Glomerular endothelial cell (primary cell): ENCODE measurements at regions not wholly inside any gene's neighbourhood (a gene's known extent, or its start where the extent isn't known, plus 50 kb on each side); places are given as distances from the start of the nearest gene placed in this dataset.

ENCODE experiments used
- DNase-seq: peaks from one replicate; pipeline ENCODE4 v3.0.0-alpha.2; 2011; ENCODE audit warnings: low read depth, low spot score; ENCODE audit errors: extremely low read depth

DNA sequence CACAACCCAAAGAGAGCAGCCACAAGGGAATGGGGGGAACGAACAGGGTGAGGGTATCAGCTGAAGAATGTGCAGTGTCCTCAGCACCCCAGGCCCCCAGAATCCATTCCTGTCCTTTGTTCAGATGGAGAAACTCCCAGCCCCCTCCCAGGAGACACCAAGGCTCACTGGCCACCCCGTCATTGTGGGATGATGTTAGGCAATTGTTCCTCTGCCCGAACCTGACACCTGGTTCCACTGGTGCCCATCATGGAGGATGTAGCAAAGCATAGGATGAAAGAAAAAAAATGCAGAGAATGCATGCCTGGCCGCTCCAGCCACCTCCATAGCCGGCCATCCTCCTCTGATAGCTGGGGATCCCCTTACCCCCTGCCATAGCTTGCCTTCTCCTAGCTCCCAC, 197.3 kb upstream of the TWIST2 start:
- DNase-seq: no peak

DNA sequence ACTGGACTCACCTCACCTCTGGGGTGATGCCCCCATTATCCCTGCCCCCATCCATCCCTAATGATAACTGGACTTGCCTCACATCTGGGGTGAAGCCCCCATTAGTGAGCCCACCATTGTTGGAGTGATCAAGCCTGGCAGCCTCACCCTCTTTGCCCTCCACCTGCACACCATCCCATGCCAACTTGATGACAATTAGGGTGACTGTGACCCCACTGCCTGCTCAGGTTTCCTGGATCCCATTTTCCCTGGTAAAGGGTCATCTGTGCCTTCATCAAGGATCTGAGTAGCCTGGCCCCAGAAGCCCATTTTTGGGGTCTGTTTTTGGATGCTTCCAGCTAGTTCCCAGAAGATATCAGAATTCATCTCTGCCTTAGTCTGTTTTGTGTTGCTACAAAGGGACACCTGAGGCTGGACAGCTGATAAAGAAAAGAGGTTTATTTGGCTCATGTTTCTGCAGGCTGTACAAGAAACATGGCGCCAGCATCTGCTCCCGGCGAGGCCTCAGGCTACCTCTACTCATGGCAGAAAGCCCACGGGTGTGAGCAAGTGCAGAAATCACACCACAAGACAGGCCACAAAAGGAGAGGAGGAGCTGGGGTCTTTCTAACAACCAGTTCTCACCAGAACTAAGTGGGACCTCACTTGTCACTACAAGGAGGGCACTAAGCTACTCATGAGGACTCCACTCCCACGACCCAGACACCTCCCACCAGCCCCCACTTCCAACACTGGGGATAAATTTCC, 196.4 kb upstream of the TWIST2 start:
- no peak for DNase-seq

DNA sequence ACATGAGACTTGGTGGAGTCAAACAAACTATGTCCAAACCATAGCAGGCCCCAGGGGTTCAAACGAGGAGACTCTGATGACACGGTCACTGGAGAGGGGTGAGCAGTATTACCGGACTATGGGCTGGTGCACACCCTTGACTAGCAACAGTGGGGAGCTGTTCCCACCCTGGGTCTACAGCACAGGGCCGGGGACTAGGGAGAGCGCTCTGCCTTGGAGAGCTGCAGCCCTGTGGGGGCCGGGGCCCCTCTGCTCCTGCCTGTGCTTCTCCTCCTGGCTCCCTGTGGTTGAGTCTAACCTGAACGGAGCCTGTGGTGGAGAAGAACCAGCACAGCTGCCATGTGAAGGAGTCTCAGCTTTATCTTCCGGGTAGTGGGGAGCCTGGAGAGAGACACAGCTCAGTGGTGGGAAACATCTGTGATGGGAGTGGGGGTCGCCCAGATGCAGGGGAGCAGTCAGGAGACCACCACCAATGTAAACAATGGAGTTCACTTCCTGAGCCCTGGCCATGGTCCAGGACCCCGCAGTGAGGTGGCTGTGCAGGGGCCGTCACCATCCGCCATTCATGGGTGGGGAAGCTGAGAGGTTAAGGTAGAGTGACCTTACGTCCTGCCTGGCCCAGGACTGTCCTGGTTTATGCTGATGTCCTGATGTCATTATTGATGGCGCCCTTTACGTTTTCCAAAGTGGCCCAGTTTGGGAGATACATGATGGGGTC, 195.7 kb upstream of the TWIST2 start:
- no peak for DNase-seq

DNA sequence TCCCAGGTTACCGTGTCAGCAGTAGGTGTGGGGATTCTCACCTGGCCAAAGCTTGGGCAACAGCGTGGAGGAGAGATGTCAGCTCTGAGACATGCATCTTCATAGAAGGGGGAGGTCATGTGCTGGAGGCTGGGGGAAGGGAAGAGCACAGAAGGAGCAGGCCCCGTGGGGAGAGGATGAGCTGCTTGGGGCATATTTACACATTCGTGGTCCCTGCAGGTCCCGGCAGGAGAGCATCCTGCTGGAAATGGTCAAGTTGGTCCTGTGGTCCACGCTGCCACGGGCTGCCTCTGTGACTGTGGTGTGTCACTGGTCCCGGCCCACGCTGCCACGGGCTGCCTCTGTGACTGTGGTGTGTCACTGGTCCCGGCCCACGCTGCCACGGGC, 195.1 kb upstream of the TWIST2 start:
- no peak for DNase-seq

DNA sequence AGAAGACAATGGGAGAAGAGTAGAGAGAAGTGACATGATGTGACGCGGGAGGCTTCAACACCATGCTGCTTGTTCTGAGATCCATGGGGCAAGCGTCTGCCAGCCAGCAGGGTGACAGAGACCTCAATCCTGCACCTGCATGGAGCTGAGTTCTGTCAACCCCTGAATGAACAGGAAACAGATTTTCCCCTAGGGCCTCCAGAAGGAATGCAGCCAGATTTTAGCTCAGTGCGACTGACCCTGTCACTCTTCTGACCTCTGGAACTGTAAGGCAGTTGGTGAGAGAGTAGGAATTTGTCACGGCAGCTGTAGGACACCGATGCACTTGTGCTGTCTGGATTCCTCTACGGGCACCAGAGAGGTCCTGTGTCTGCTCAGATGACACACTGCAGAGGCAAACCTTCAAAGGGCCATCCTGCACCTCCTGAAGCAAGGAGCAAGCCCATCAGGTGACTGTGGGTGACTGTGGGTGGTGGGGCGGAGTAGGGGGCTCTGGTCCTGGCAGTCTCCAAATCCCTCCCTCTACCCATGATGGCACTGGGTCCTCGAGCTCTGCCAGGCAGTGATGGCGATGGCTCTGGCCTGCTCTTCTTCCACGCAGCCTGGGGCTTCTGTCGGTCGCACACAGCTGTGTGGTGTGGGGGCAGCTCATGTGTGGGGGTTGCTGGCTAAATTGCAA, 194.3 kb upstream of the TWIST2 start:
- no peak for DNase-seq

DNA sequence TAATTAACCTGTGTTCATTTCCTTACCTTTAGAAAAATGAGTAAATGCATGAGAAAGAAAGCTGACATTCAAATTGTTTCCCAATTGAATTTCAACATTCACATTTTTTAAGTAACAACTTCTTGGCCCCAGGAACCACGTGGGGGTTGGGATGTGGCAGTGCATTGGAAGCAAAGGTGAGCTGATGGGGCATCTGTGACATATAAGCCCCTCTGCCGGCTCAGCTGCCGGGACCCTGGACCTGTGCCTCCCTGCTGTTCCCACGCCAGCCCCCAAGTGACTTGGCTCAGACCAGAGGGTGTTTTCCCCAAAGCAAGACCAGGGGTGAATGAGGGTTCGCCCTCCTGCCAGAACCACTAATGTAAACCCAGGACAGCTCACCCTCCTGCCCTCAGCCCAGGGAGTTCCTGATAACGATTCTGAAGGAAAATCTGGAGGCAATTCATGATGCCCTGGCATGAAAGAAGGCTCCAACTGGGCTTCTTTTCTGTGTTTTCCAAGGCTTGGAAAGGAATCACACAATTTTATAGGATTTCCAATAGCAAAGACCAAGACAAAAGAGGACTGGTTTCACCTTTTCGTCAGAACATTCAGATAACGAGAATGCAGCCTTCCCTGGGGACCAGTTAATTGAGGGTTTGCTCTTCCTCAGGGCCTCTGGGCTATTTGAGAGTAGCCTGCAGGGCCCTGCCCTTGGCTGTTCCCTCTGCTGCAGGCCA, 193.2 kb upstream of the TWIST2 start:
- no peak for DNase-seq

DNA sequence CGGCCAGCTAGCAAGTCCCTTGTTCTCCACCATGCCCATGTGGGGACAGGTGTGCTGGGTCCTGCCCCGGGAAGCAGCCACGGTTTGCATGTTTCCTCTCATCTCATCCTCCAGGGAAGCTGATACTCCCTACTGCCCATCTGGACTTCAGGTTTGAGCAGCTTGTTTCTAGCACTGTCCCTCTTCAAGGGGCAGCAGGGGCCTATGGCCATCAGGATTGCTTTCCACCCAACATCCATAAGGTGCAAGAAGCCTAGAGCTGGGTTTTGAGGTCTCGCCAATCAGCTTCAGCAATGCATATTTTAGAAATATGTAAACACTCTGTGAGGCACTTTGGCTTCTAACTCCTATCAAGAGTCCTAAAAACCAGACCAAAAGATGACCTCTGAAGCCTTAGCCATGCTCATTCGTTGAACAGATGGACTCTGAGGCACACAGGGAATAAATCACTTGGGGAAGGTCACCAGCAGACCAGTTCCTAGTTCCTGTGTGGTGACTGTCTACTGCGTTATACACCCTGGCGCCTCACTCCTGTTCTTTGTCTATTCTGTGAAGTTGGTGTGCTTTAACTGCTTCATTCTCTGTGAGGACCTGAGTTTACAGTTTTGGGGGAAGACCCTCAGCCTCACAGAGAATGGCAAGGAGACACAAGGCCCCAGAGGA, 192.6 kb upstream of the TWIST2 start:
- no peak for DNase-seq

DNA sequence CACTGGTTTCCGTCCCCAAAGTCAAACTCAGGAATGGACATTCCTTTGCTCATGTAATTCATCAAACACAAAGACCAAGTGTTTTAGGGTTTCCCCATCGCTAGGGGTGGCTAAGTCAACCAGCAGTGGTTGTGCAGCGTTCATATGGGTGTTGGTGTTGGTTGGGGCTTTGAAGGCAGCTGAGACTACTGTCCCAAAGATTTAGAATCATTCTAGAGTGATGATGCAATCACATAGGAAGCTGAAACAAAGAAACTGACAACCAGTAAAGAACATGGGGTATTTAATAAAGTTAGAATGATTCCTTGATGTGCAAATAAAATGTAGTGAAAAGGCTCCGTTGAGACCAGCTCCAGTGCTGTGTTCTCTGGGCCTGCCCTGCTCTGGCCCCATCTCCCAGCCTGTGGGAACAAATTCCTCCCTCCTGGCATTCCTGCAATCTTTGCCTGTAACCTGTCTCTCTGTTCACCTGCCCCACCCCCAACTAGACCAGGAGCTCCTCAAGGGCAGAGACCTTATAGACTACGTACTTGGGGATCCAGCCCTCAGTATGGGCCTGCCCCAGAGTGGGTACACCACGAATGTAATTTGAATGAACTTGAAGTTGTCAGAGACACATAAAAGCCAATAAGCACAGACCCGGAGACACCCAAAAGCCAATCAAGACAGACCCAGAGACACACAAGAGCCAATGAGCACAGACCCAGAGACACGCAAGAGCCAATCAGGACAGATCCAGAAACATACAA, 191.7 kb upstream of the TWIST2 start:
- DNase-seq: no peak

DNA sequence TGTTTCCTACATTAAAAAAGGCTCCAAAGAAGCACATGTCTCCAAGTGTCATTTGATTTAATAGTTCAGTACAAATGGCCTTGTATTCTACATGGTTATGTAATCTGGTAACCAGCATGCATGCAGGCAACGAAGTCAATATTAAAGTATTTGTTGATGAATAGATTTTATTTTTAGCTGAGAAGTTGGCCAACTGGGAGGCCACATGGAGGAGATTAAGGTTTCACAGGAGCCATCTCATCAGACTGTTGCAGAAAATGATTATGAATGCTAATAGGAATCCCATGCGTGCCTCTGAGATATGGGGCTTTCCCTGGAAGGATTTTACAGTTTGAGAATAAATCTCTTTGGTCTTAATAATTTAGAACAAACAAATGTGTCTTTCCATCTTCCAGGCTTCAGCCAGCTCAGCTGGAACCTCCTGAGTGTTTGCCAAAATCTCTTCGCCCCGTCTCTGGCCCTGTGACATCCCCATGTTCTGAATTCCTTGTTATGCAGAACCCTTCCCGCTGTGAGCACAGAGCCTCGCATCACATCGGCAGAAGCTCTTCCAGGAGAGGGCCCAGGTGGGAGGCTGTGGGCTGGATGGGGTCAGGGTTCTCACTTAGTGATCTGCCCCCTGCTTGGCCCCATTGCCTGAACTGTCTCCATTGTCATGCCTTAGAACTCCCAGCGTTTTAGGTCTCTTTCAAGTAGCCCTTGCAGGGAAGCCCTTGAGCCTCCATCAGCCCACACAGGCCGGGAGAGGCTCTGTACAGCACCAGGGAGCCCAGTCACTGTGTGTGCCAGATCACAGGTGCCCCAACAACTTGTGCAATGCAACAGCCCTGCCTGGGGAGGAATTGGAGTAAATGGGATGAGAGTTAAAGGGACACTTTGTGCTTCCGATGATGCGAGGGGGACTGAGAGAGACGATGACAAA, 190.5 kb upstream of the TWIST2 start:
- no peak for DNase-seq

DNA sequence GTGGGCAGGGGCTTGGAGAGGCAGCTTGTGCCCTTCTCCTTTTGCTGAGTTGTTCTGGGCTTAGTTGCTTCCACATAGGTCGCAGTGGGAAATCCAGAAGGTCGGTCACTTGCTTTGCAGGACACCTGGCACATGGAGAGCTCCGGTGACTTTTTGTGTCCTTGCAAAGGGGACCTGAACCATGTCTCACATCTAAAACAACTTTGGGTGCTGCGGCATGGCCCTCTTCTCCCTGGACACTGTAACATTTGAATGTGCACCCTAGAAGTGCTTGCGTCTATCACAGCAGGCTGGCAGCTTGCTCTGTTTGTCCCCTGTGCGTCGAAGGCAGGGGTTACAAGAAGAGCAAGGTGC, 189.9 kb upstream of the TWIST2 start:
- no peak for DNase-seq

DNA sequence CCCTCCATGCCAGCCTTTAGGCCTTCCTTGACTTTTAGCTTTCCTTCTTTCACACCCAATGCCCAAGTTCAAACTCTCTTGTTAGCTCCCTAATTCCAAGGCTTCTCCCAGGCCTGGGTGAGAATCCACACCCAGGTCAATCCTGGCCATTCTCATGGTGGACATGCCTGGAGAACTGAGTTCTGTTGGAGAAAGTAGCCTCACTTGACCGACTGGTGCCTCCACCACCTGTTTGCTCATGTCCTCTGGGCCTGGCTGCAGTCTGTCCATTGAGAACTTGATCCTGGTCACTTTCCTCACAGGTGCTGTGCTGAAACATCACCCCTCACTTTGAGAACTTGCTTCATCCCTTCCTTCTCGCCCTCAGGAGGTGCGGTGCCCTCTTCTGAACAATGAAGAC, 189.1 kb upstream of the TWIST2 start:
- DNase-seq: no peak

DNA sequence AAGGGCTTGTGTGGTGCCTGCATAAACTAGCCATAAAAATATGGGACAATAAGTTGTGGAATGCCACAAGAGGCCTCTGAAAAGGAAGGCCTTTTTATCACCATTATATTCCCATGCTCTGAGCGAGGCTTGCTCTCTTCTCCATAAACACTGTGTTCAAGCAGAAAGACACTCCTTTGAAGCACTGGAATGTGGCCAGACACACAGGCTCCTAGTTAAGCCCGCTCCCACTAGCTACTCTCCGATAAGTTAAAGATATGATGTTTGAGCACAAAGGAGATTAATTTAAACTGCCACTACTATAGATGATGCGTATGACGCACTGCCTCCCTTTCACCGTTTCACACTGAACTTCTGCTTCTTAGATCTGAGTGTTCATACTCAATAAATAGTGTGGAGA, 188.7 kb upstream of the TWIST2 start:
- no peak for DNase-seq

DNA sequence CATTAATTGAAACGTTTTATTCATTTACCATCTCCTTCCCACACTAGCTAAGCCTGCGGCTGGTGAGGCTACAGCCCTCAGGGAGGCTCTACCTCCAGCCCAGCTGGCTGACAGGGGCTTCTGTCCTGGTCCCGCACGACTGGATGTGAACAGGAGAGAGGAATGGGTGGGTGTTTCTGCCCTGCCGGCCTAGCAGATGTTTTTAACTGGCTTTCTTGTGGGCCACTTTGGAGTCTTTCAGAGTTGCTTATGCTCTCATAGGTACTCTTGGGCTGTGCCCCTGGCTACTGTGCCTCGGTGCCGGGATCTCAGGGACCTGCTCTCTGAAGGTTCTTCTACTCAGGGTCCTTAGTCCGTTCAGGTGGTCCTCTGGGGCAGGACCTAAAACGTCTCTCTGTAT, 184.3 kb upstream of the TWIST2 start:
- no peak for DNase-seq

DNA sequence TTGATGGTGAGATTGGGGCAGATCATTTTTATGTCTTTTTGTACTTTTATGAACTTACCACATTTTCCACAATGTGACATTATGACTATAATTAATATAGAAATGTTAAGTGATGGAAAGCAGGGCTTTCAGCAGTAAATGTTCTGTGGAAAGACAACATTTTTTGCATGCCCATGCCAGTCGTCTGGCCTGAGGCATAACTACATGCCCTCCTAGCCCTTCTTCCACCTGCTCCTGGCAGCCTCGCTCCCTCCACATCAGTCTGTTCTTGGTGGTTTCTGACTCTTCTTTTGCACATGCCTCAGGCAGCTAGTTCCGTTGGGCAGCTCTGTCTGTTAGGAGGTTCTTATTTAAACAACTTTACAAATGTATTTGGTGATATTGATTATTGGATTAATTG, 182.0 kb upstream of the TWIST2 start:
- no peak for DNase-seq

DNA sequence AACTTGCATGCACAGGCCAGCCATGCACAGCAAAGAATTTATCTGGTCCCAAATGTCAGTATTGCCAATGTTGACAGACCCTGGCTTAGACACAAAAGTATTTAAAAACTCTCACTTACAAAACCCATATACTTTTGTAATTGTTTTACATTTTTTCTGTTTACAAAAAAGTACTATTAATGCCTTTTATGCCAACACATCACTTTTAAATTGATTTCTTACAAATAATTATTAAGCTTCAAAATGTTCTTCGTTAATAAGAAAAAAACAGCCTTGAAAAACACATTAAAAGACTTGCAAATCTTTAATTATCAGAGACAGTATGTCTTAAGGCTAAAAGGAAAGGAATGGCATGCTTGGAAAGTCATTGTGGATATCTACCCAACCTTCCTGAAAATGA, 181.3 kb upstream of the TWIST2 start:
- no peak for DNase-seq

DNA sequence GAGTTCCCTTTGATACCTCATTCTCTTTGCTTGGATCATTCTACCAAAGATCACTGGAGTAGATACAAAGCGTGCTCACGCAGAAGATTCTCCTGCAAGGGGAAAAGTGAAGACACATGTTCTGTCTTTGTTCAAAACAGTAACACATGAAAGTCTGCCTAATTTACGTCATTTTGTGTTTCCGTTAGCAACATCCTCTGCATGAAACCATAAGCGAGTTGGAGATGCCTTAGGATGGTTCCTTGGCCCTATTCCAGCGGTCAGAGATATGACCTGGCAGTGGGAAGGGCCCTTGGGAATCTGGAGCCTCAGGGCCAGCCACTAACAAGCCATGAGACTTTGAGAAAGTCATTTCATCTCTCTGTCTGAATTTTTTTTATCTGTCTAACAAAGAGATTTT, 180.9 kb upstream of the TWIST2 start:
- no peak for DNase-seq

DNA sequence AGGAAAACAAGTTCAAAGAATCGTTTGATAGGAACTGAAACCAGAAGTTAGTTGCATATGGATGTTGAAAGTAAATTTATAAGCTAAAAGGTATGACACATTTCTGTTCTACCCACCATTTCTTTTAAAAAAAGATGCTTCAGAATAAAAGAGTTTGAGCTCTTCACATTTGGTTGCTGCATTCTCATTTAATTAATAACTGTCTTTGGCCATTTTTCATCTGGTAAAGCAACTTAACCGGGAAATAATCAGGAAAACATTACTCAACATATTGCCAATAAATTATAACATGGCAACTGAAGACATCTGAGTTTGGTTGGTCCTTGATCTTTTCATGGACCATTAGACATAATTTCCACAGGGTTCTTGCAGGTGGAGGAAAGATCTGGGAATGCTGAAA, 180.2 kb upstream of the TWIST2 start:
- no peak for DNase-seq

DNA sequence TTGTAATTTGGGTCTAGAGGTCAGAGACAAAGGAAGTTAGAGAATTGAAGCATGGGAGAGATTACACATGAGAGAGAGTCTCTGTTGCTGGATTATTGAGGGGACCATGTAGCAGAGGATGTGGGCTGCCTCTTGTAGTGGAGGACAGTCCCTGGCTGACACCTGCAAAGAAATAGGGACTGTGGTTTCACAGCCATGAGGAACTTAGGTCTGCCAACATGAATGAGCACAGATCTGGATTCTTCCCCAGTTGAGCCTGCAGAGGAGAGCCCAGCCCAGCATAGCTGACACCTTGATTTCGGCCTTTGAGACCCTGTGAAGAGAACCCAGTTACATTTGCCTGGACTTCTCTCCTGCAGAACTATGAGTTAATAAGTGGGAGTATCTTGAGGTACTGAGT, 179.5 kb upstream of the TWIST2 start:
- no peak for DNase-seq

DNA sequence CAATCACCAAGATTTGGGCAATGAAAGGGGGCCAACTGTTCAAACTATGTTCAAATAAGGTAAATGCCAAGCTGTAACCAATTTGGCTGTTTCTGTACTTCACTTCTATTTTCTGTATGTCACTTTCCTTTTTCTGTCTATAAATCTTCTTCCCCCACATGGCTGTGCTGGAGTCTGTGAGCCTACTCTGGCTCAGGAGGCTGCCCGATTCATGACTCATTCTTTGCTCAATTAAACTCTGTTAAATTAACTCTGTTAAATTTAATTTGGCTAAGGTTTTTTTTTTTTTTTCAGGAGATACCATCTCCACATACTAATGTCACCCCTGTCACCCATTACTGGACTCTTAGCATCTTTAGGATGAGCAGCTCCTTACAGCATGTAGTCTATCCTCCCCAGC, 178.8 kb upstream of the TWIST2 start:
- no peak for DNase-seq
